ENCODE measurements at regions not wholly inside any gene's neighbourhood (a gene's known extent, or its start where the extent isn't known, plus 50 kb on each side); places are given as distances from the start of the nearest gene placed in this dataset.

DNA sequence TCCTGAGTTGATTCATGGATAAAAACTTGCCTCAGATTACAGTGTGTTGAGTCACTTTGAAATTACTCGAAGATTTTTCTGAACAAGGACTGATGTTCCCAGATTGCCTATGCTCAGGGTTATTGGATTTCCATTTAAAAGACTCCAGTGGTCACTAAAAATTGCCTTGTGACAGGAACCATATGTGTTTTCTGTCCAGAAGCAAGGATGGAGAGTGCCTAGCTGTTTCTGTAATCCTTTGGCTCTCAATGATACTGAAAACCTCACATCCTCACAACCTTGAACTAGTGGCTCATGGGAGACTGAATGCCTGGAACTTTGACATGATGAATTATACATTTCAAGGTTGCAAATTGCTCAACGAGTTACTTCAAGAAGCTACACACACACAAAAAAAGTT, 1271.8 kb downstream of the BRINP3 start:
- no peak for TF ChIP-seq POLR2A (IDR thresholded peaks at IDR 0.05)
- TF ChIP-seq, protein P1, sequence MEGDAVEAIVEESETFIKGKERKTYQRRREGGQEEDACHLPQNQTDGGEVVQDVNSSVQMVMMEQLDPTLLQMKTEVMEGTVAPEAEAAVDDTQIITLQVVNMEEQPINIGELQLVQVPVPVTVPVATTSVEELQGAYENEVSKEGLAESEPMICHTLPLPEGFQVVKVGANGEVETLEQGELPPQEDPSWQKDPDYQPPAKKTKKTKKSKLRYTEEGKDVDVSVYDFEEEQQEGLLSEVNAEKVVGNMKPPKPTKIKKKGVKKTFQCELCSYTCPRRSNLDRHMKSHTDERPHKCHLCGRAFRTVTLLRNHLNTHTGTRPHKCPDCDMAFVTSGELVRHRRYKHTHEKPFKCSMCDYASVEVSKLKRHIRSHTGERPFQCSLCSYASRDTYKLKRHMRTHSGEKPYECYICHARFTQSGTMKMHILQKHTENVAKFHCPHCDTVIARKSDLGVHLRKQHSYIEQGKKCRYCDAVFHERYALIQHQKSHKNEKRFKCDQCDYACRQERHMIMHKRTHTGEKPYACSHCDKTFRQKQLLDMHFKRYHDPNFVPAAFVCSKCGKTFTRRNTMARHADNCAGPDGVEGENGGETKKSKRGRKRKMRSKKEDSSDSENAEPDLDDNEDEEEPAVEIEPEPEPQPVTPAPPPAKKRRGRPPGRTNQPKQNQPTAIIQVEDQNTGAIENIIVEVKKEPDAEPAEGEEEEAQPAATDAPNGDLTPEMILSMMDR (IDR thresholded peaks at IDR 0.05): no peak

Measured in esophagus squamous epithelium (tissue), 4 donors.